Heart right ventricle (tissue), 16 donors: ENCODE measurements at regions not wholly inside any gene's neighbourhood (a gene's known extent, or its start where the extent isn't known, plus 50 kb on each side); places are given as distances from the start of the nearest gene placed in this dataset.

Experiments used
- ATAC-seq, 8 donors: fragments of 200-7000 bp; cut with Tn5 transposase; one replicate each; pipeline ENCODE4 v1.9.1; 2020; ENCODE audit warnings: mild to moderate bottlenecking in 8 of 8, moderate library complexity in 8 of 8, moderate number of reproducible peaks in 1 of 8
- DNase-seq, 2 donors: peaks; one replicate each; pipeline ENCODE4 v3.0.0-alpha.2; 2020
- H3K27ac ChIP-seq, 10 donors: fragments of 200-600 bp; sonication (generic) in 2 of 10; one replicate each; pipeline versions ENCODE4 v1.5.0 to v1.8.0; 2020 to 2022; ENCODE audit warnings: mild to moderate bottlenecking in 3 of 10
- H3K27me3 ChIP-seq, 7 donors: fragments of 200-600 bp; one replicate each; pipeline ENCODE4 v1.8.0; 2021 to 2022; ENCODE audit warnings: mild to moderate bottlenecking in 2 of 7
- H3K36me3 ChIP-seq, 9 donors: fragments of 200-600 bp; sonication (generic) in 1 of 9; one replicate each; pipeline versions ENCODE4 v1.5.0 to v1.8.0; 2020 to 2022; ENCODE audit warnings: mild to moderate bottlenecking in 2 of 9
- H3K4me1 ChIP-seq, 9 donors: fragments of 200-600 bp; sonication (generic) in 1 of 9; one replicate each; pipeline versions ENCODE4 v1.5.0 to v1.8.0; 2020 to 2022; ENCODE audit warnings: mild to moderate bottlenecking in 4 of 9
- H3K4me3 ChIP-seq, 10 donors: fragments of 200-600 bp; sonication (generic) in 2 of 10; one replicate each; pipeline versions ENCODE4 v1.5.0 to v1.8.0; 2020 to 2022; ENCODE audit warnings: mild to moderate bottlenecking in 7 of 10, moderate library complexity in 2 of 10
- H3K9me3 ChIP-seq, 11 donors: fragments of 200-600 bp in 10 of 11; sonication (generic) in 2 of 11; one replicate each; pipeline versions ENCODE4 v1.5.0 to v1.8.0; 2013 to 2022; ENCODE audit warnings: mild to moderate bottlenecking in 2 of 11, control low read depth in 1 of 11, moderate library complexity in 1 of 11
- WGBS, 2 donors: extraction: QIAGEN DNeasy Blood & Tissue Kit; methylation state at CpG; one replicate each; pipeline ENCODE4 v1.1.7; 2013; ENCODE audit warnings: inconsistent platforms in 1 of 2; 5-methylcytosine and 5-hydroxymethylcytosine counted together
- intact Hi-C, 10 donors: fragments of 100-400 bp; cut with DNase I; formaldehyde crosslinking; loops; one replicate each; pipeline versions ENCODE4 v1.11.1 to v1.14.2; 2022
- TF ChIP-seq, protein P1 (sequence below), 9 donors: fragments of 200-600 bp; sonication (generic) in 2 of 9; IDR thresholded peaks; one replicate each; pipeline versions ENCODE4 v1.5.0 to v1.8.0; 2021 to 2022; ENCODE audit warnings: antibody characterized with exemption in 9 of 9, mild to moderate bottlenecking in 5 of 9, moderate library complexity in 1 of 9
- donor health status: Arrhythmogenic right ventricular cardiomyopathy.
- donor health status: ischemic (EF 13 %, LVEDD 7.1; RV severe dilation, severe dysfunction).
- donor health status: healthy with polysubstance abuse.
- donor health status: DM: no; HTN: yes; CAD: no.
- donor health status: DM: no; HTN: no; CAD: no.
- donor health status: ischemic (EF 25% LVEDD 6.9; RV normal size, moderate dysfunction).
- donor health status: ischemic (EF 25% LVEDD 5.7; RV mildly dilated, moderate dysfunction).
- donor health status: healthy.
- donor health status: DM: yes; HTN: yes; CAD: no.
- donor health status: Ischemic cardiomyopathy.
- donor health status: ischemic (EF 35%, LVEDD 5.7; RV mildly dilated, moderate dysfunction).
- donor health status: nonischemic (EF 11% LVEDD 7.7; RV severe dilation, severe dysfunction).
- donor health status: DM: yes; HTN: yes; CAD: no.
- donor health status: PGD.
- donor health status: ischemic (EF 29% LVEDD 5.4; RV normal size, mild dysfunction).
- donor health status: nonischemic (EF 23%, LVEDD 6.1; RV moderate dilation, normal function).

DNA sequence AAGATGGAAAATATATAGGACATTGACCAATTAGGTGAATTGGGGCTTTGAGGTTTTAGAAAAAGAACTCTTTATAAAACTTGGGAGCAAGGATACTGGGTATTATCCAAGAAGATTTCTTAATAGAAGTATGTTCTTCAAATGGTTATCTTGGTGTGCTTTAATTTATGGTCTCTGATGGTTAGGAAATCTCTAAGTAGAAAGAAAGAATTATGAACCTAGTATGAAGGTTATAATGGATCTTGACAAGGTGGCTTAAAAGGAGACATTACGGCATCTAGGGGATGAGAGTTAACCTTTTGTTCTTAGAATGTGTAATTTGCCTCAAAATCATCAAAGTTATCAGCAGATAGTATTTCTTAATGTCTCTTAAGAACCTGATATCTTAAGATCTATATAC, 210.4 kb upstream of the PRICKLE1 start:
- DNase-seq (no peak), ATAC-seq (no peak)
- intact Hi-C loops, result loop anchor here in 1 of 10 donors (10.0 kb wide), 1 partner anchor 205 kb away; no protein-coding TSS in a partner anchor
- TF ChIP-seq, protein P1, sequence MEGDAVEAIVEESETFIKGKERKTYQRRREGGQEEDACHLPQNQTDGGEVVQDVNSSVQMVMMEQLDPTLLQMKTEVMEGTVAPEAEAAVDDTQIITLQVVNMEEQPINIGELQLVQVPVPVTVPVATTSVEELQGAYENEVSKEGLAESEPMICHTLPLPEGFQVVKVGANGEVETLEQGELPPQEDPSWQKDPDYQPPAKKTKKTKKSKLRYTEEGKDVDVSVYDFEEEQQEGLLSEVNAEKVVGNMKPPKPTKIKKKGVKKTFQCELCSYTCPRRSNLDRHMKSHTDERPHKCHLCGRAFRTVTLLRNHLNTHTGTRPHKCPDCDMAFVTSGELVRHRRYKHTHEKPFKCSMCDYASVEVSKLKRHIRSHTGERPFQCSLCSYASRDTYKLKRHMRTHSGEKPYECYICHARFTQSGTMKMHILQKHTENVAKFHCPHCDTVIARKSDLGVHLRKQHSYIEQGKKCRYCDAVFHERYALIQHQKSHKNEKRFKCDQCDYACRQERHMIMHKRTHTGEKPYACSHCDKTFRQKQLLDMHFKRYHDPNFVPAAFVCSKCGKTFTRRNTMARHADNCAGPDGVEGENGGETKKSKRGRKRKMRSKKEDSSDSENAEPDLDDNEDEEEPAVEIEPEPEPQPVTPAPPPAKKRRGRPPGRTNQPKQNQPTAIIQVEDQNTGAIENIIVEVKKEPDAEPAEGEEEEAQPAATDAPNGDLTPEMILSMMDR (IDR thresholded peaks at IDR 0.05), result no peak
- 93% methylated on average over 1 of the region's 1 CpG for WGBS, 2 donors
- Histone ChIP-seq H3K27ac (no peak overlapping the region), H3K36me3 (no peaks in the 10 kb centered on the region), H3K4me1 (peaks cover 0 to 5% (median 0%) of the 10 kb centered on the region in 9 donors), H3K9me3 (no peaks in the 10 kb centered on the region), H3K4me3 (no peak overlapping the region), H3K27me3 (no peaks in the 10 kb centered on the region)

DNA sequence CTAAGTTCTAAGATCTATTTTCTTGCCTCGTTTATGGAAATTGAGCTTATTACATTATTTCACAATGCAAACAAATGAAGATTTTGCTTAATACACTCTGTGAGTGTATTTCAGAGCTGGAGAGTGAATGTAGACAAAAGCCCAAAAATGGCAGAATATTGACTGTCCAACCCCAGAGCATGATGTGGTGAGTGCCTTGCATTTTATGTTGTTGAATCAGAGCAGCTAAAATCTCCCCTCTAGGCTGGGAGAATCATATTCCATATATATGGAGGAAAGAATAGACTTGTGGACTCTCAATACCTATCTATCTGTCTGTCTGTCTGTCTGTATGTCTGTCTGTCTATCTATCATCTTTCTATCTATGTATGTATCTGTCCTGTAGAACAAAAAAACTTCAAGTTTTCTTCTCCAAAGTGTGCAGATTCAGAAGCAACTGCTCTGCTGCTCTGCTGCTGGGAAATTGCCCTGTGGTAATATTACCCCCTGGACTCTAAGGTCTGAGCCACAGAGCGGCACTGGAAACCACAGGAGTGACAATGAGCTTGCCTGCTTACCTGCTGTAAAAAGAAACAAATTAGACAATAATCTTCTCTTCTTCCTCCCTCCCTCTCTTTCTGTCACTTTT, 209.4 kb upstream of the PRICKLE1 start:
- ATAC-seq (no peak), DNase-seq (no peak)
- Histone ChIP-seq H3K27me3 (no peaks in the 10 kb centered on the region), H3K4me1 (peaks cover 0 to 5% (median 0%) of the 10 kb centered on the region in 9 donors), H3K36me3 (no peaks in the 10 kb centered on the region), H3K4me3 (no peak overlapping the region), H3K9me3 (no peaks in the 10 kb centered on the region), H3K27ac (no peak overlapping the region)
- WGBS, 2 donors, result 89 to 93% methylated on average over 2 of the region's 2 CpGs
- intact Hi-C loops, result loop anchor here in 1 of 10 donors (10.0 kb wide), 1 partner anchor 204 kb away; no protein-coding TSS in a partner anchor
- TF ChIP-seq, protein P1 (IDR thresholded peaks at IDR 0.05), result no peak

DNA sequence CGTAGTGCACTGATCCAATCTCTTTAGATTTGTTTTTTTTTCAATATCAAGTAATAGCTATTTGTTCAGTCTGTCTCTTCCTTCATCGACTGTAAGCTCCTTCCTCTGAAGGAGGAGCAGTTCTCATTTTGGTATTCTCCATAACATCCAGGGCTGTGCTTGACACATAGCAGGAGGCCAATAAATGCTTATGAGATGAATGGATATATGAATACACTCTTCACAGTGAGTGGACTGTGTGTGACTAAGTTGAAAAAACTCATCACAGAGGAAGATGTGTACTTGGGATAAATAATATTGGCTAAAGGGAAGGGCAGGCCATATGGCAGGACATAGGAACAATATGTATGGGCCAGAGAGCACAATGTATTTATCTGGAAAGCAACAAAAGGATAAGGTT, 205.3 kb upstream of the PRICKLE1 start:
- Histone ChIP-seq H3K4me1 (peaks cover 0 to 13% (median 8%) of the 10 kb centered on the region in 9 donors), H3K27me3 (no peaks in the 10 kb centered on the region), H3K36me3 (no peaks in the 10 kb centered on the region), H3K9me3 (no peaks in the 10 kb centered on the region), H3K4me3 (no peak overlapping the region), H3K27ac (no peak overlapping the region)
- TF ChIP-seq, protein P1 (IDR thresholded peaks at IDR 0.05), result no peak
- no peak for DNase-seq
- intact Hi-C loops, result loop anchor here in 1 of 10 donors (10.0 kb wide), 1 partner anchor 200 kb away; no protein-coding TSS in a partner anchor
- 81 to 84% methylated on average over 2 of the region's 2 CpGs for WGBS, 2 donors
- ATAC-seq, result no peak

DNA sequence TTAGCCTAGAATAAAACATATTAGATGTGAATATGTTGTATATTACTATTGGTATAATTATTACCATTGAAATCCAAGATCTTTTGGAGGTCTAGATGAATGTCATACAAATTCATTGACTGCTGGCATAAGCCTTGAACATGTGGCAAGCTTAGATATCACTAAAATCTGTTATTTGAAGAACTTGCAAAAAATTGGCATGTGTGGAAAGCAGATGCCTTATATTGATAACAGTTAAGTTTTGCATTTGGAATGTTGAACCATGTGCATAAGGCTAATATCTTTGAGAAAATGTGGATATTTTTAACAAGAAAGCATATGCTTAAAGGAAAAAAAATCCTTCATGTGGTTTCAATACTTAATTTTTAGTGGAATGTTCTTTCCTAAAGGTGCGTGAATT, 203.6 kb upstream of the PRICKLE1 start:
- intact Hi-C loops, result loop anchor here in 1 of 10 donors (10.0 kb wide), 1 partner anchor 198 kb away; no protein-coding TSS in a partner anchor
- Histone ChIP-seq H3K9me3 (no peaks in the 10 kb centered on the region), H3K27ac (no peak overlapping the region), H3K4me1 (peaks cover 0 to 18% (median 8%) of the 10 kb centered on the region in 9 donors), H3K36me3 (no peaks in the 10 kb centered on the region), H3K27me3 (no peaks in the 10 kb centered on the region), H3K4me3 (no peak overlapping the region)
- 95 to 96% methylated on average over 1 of the region's 1 CpG for WGBS, 2 donors
- ATAC-seq (no peak), DNase-seq (no peak)
- TF ChIP-seq, protein P1 (IDR thresholded peaks at IDR 0.05), result no peak
